HG02938 (cell line): ENCODE measurements at regions not wholly inside any gene's neighbourhood (a gene's known extent, or its start where the extent isn't known, plus 50 kb on each side); places are given as distances from the start of the nearest gene placed in this dataset.

Experiments
- ATAC-seq: cut with Tn5 transposase; IDR thresholded peaks from one replicate; pipeline ENCODE4 v1.9.1; 2021; ENCODE audit warnings: mild to moderate bottlenecking, moderate library complexity; ENCODE audit not compliant: unreplicated experiment

- no peak for ATAC-seq
Measured at GRCh38 chr12:58815235-58815634, 105.1 kb downstream of the LRIG3 start.

GRCh38 chr12:58818546-58818945, 101.8 kb downstream of the LRIG3 start:
- ATAC-seq = no peak

GRCh38 chr12:58819345-58819744, 101.0 kb downstream of the LRIG3 start:
- ATAC-seq = no peak

- no peak for ATAC-seq
Measured at GRCh38 chr12:58819985-58820384, 100.3 kb downstream of the LRIG3 start.
